ENCODE measurements at regions not wholly inside any gene's neighbourhood (a gene's known extent, or its start where the extent isn't known, plus 50 kb on each side); places are given as distances from the start of the nearest gene placed in this dataset.
"Not testable (repeated sequence)": the region's sequence is repeated elsewhere in the genome, so short reads cannot be mapped to it uniquely, and the experiment has no call there.

DNA sequence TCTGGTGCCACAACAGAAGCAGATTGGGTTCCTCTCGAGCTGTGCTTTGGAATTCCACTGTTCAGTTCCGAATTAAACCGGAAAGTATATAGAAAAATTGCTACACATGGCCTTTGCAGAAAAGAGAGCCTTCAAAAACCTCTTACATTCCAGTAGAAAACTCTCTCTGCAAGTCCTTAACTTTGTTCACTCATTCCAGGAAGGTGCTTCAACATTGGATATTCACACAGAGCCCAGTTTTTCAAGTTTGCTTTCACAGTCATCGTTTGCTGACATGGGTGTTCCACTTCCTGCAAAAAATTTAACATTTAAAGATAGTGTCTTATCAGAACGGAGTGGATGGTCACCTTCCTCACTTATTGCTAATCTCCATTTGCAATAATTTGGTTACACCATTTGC lies 93.7 kb downstream of the PPIAL4C start:
- TF ChIP-seq POLR2AphosphoS5 (IDR thresholded peaks at IDR 0.05; ENCODE audit: low read depth); CTCF (conservative IDR thresholded peaks at IDR 0.05; ENCODE audit: low read depth in 2 of 2); REST (IDR thresholded peaks at IDR 0.05; ENCODE audit: unreplicated experiment): not testable (repeated sequence)
